OCI-LY7 (cell line): ENCODE measurements at regions not wholly inside any gene's neighbourhood (a gene's known extent, or its start where the extent isn't known, plus 50 kb on each side); places are given as distances from the start of the nearest gene placed in this dataset.

Experiments used
- BruUV-seq: library from RNA; stranded (reverse); fragments of 400-500 nt; replicated peaks from 2 replicates; lab custom pipeline; 2021; lab: Mats Ljungman, UMichigan
- CTCF ChIA-PET: fragments of 300-600 bp; sonication (Branson Sonifier 250); formaldehyde crosslinking; loops from one replicate; lab custom pipeline; 2022; ENCODE audit warnings: antibody characterized with exemption; ENCODE audit not compliant: unreplicated experiment; lab: Charles Lee
- POLR2A ChIA-PET: fragments of 300-600 bp; sonication (Branson Sonifier 250); formaldehyde crosslinking; loops from one replicate; lab custom pipeline; 2022; ENCODE audit warnings: antibody characterized with exemption; lab: Charles Lee
- DNase-seq: peaks from one replicate; pipeline ENCODE4 v3.0.0-alpha.2; 2015; ENCODE audit warnings: low spot score
- H2AFZ ChIP-seq: fragments of 200-600 bp; sonication (generic), shearing (Covaris generic); 2 replicates; pipeline ENCODE4 v1.6.1; 2014; ENCODE audit warnings: mild to moderate bottlenecking, antibody characterized with exemption, low read length, moderate library complexity
- H3K27ac ChIP-seq: fragments of 200-600 bp; sonication (generic); 2 replicates; pipeline ENCODE4 v1.5.1; 2014; ENCODE audit warnings: mixed run types, low read depth, mild to moderate bottlenecking, moderate library complexity, low read length, inconsistent platforms; ENCODE audit not compliant: poor library complexity, severe bottlenecking
- H3K36me3 ChIP-seq: fragments of 200-600 bp; sonication (generic); 2 replicates; pipeline ENCODE4 v1.6.1; 2014; ENCODE audit warnings: mild to moderate bottlenecking, antibody characterized with exemption, low read length, moderate library complexity, mixed read lengths; ENCODE audit not compliant: insufficient read depth
- H3K4me1 ChIP-seq: fragments of 200-600 bp; sonication (generic); 2 replicates; pipeline ENCODE4 v1.5.1; 2014; ENCODE audit warnings: mild to moderate bottlenecking, low read length; ENCODE audit not compliant: insufficient read depth, poor library complexity, severe bottlenecking
- H3K4me2 ChIP-seq: fragments of 200-600 bp; sonication (generic); 2 replicates; pipeline ENCODE4 v1.6.1; 2014; ENCODE audit warnings: mild to moderate bottlenecking, low read length
- H3K4me3 ChIP-seq: fragments of 200-600 bp; sonication (generic); 2 replicates; pipeline ENCODE4 v1.5.1; 2014; ENCODE audit warnings: mild to moderate bottlenecking, low read depth, low read length; ENCODE audit not compliant: poor library complexity, severe bottlenecking
- H3K79me2 ChIP-seq: fragments of 200-600 bp; sonication (generic); 2 replicates; pipeline ENCODE4 v1.6.1; 2016; ENCODE audit warnings: low read depth, mild to moderate bottlenecking, low read length, moderate library complexity, mixed read lengths; ENCODE audit not compliant: insufficient read depth
- H3K9me2 ChIP-seq: fragments of 200-600 bp; sonication (generic); 2 replicates; pipeline ENCODE4 v1.6.1; 2016; ENCODE audit warnings: mild to moderate bottlenecking, low read length, mixed read lengths; ENCODE audit not compliant: insufficient read depth
- H3K9me3 ChIP-seq: fragments of 200-600 bp; sonication (generic); 2 replicates; pipeline ENCODE4 v1.6.1; 2014; ENCODE audit warnings: mild to moderate bottlenecking, mixed run types, low read length, mixed read lengths
- H4K20me1 ChIP-seq: fragments of 200-600 bp; sonication (generic); 2 replicates; pipeline ENCODE4 v1.6.1; 2014; ENCODE audit warnings: mild to moderate bottlenecking, antibody characterized with exemption, low read length, moderate library complexity, mixed read lengths; ENCODE audit not compliant: insufficient read depth
- CTCF ChIP-seq: fragments of 200-600 bp; sonication (generic); conservative IDR thresholded peaks from 2 replicates; pipeline ENCODE4 v1.5.1; 2014; ENCODE audit warnings: mild to moderate bottlenecking, antibody characterized with exemption, low read length, moderate library complexity, mixed read lengths
- EZH2phosphoT487 ChIP-seq: fragments of 200-600 bp; sonication (generic); IDR thresholded peaks from 2 replicates; pipeline ENCODE4 v1.6.1; 2018; ENCODE audit warnings: low read depth, borderline replicate concordance, mild to moderate bottlenecking, mixed run types, antibody characterized with exemption, low read length, moderate library complexity, mixed read lengths
- intact Hi-C: fragments of 100-400 bp; cut with micrococcal nuclease; formaldehyde crosslinking; loops from one replicate; pipeline ENCODE4 v1.10.0; 2022; ENCODE audit not compliant: unreplicated experiment

GRCh38 chr6:23696992-23697391 is 429.0 kb upstream of the NRSN1 start:
- intact Hi-C loops = no loop called here
- Histone ChIP-seq H3K9me2 (no peaks in the 10 kb centered on the region), H2AFZ (no peak overlapping the region), H4K20me1 (no peaks in the 10 kb centered on the region), H3K4me1 (no peaks in the 10 kb centered on the region), H3K79me2 (no peaks in the 10 kb centered on the region), H3K4me2 (no peak overlapping the region), H3K9me3 (no peaks in the 10 kb centered on the region), H3K27ac (no peak overlapping the region), H3K36me3 (no peaks in the 10 kb centered on the region), H3K4me3 (no peak overlapping the region)
- DNase-seq = no peak
- no TSS peak for BruUV-seq
- TF ChIP-seq CTCF (no peak), EZH2phosphoT487 (no peak)
- POLR2A ChIA-PET = no interaction called here
- CTCF ChIA-PET = no interaction called here

DNA sequence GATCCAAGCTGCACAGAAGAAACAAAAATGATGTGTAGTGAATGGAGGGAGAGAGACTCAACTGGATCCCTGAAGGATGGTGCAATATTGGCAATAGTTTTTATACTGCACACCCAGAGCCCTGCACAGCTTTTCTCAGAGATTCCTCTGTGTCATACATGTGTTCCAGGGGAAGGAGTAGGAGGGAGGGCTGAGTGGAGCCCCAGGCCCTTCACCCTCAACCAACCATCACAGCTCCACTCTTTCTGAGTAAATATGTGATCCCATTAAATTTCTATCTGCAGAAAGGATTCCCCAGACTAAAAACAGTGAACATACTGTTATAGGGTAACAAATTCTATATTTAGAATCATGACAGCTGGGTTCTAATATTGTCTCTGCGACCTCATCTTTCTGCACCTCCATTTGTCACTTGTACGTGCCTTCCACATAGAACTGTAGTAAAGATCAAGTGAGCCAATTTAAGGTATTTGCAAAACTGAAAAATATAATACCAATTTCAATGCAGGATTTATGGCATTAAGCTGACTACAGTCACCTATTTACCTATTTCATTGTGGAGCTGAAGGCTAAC is 421.4 kb upstream of the NRSN1 start:
- TF ChIP-seq CTCF (no peak), EZH2phosphoT487 (no peak)

DNA sequence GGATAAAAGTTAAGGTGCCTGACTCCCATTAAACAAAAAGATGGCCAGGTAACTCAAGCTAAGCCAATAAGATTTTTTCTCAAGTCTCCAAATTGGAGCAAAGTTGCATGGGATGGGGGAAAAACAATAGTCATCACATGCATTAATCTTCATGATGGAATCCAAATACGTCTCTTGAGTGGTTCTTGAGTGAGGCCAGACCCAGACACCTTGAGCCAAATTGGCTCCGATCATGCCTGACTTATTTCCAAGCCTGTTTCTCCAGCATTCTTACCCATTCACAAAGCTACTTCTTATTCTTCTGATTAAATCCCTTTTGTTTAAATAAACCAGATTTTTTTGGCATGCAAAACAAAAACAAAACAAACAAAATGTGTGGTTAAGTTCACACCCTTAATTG is 420.3 kb upstream of the NRSN1 start:
- Histone ChIP-seq H3K4me2 (no peak overlapping the region), H3K79me2 (no peaks in the 10 kb centered on the region), H3K27ac (no peak overlapping the region), H3K9me2 (no peaks in the 10 kb centered on the region), H3K9me3 (no peaks in the 10 kb centered on the region), H4K20me1 (no peaks in the 10 kb centered on the region), H2AFZ (no peak overlapping the region), H3K4me3 (no peak overlapping the region), H3K36me3 (no peaks in the 10 kb centered on the region), H3K4me1 (no peaks in the 10 kb centered on the region)
- CTCF ChIA-PET = no interaction called here
- intact Hi-C loops = no loop called here
- TF ChIP-seq EZH2phosphoT487 (no peak), CTCF (no peak)
- no peak for DNase-seq
- POLR2A ChIA-PET = interaction anchor here (1.4 kb wide), 1 partner anchor 11 kb away, joined by 3 read pairs; no protein-coding TSS in a partner anchor
- no TSS peak for BruUV-seq

More for the DNA sequence above, 421.4 kb upstream of the NRSN1 start:
- Histone ChIP-seq H3K9me3 (no peaks in the 10 kb centered on the region), H3K4me1 (no peaks in the 10 kb centered on the region), H4K20me1 (no peaks in the 10 kb centered on the region), H3K9me2 (no peaks in the 10 kb centered on the region), H3K79me2 (no peaks in the 10 kb centered on the region), H3K4me3 (no peak overlapping the region), H3K36me3 (no peaks in the 10 kb centered on the region), H3K27ac (no peak overlapping the region), H2AFZ (no peak overlapping the region), H3K4me2 (no peak overlapping the region)
- ChIA-PET CTCF (no interaction called here), POLR2A (interaction anchor here (1.4 kb wide), 1 partner anchor 10 kb away, joined by 3 read pairs; no protein-coding TSS in a partner anchor)
- intact Hi-C loops = no loop called here
- no peak for DNase-seq
- BruUV-seq = no TSS peak
